WI38 (cell line): ENCODE measurements at regions not wholly inside any gene's neighbourhood (a gene's known extent, or its start where the extent isn't known, plus 50 kb on each side); places are given as distances from the start of the nearest gene placed in this dataset.

ENCODE experiments used
- H3K4me3 ChIP-seq: 2 replicates; pipeline ENCODE4 v1.5.1; 2011; ENCODE audit warnings: low read depth, mild to moderate bottlenecking, control low read depth, low read length
- TF ChIP-seq, protein P1 (sequence below): IDR thresholded peaks from 2 replicates; pipeline ENCODE4 v1.5.1; 2012; ENCODE audit warnings: low read depth, mild to moderate bottlenecking, control low read depth, low read length

DNA sequence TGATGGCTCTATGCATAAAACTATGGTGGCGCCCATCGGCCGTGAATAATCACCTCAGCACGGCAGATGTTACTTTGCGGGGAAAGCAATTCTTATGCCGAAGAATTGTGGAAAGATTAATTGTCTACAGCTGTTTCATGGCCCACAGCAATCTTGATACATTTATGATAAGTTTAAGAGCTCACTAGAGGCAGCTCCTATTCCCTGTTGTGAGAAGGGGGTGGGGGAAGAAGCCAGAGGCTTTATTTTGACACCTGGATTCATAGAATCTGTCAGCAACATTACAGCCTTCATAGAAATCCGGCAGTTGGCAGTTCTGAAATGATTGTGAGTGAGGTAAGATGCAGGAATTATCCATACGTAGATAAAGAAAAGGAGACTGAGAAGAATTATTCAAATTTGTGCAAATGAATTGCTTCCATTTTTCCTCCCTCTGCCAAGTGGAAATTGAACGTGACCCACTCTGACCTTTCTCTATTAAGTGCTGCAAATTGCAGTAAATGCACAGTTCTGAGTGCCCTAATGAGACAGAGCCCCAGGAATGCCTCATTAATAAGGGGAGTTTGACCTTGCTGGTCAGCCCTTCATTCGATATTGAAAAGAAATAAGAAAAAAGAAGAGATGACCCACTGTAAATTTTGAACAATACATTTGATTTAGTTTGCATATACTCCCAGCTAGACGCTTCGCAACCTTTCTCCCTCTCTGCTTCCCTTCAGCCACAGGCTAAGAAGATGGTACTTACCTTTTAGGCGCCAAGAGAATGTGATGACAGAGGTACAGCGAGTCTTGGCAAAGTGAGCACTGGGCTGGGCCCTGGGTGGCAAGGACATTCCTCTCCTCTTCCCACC is 188.8 kb downstream of the GPAT3 start:
- H3K4me3 ChIP-seq = no peak overlapping the region
- TF ChIP-seq, protein P1, sequence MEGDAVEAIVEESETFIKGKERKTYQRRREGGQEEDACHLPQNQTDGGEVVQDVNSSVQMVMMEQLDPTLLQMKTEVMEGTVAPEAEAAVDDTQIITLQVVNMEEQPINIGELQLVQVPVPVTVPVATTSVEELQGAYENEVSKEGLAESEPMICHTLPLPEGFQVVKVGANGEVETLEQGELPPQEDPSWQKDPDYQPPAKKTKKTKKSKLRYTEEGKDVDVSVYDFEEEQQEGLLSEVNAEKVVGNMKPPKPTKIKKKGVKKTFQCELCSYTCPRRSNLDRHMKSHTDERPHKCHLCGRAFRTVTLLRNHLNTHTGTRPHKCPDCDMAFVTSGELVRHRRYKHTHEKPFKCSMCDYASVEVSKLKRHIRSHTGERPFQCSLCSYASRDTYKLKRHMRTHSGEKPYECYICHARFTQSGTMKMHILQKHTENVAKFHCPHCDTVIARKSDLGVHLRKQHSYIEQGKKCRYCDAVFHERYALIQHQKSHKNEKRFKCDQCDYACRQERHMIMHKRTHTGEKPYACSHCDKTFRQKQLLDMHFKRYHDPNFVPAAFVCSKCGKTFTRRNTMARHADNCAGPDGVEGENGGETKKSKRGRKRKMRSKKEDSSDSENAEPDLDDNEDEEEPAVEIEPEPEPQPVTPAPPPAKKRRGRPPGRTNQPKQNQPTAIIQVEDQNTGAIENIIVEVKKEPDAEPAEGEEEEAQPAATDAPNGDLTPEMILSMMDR = no peak

DNA sequence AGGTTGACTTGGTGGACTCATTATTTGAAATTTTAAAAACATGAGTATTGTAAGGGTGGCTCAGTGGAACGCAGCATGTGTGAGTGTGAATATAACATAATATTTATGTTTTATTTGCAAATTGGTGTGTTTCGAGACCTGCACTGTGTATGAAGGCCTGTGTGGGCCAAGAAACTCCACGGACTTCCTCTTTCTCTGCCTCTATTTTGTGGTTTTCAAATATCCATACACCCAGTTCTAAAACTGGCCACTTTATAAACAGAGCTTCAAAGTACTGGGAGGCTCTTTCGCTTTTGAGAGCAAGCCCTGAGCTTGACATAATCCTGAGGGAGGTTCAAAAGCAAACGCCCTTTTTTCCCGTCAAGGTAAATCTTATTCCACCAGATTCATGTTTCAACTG is 187.7 kb downstream of the GPAT3 start:
- no peak overlapping the region for H3K4me3 ChIP-seq

DNA sequence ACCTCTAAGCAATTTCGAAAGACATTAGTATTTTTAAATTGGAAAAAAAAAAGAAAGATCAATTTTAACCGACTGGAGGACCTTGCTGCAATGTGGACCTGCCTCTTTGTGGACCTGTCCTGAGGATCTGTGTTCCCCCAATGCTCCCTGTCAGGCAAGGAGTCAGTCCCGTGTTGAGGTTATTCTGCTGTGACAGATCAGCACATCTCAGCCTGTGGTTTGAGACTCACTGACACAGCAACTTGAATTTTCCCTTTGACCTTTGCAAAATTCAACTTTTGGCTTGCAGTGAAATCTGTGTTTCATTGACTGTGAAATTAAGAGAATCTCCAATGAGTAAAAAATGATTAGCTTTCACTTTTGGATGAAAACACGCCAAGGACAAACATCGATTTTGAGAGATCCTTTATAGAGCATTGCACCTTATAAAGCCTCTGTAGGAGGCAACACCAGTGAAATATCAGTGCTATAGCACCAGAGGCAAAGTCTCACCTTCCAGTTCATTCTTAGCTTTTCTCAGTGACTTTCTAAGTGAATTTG is 186.9 kb downstream of the GPAT3 start:
- TF ChIP-seq, protein P1 = no peak
- no peak overlapping the region for H3K4me3 ChIP-seq

More for the DNA sequence above, 187.7 kb downstream of the GPAT3 start:
- TF ChIP-seq, protein P1 = no peak

DNA sequence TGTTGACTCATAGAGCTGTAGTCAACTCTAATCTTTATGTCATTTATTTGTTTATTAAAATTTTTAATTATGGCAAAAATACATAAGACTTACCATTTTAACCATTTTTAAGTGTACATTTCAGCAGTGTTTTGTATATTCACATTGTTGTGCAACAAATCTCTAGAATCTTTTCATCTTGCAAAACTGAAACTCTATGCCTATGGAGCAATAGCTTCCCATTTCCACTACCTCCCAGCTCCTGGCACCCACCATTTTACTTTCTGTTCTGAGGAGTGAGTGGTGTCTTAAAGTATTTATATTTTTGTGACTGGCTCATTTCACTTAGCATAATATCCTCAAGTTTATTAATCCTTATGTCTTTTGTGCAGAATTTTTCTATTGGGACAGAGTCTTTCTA is 181.0 kb downstream of the GPAT3 start:
- TF ChIP-seq, protein P1 = no peak
- no peak overlapping the region for H3K4me3 ChIP-seq

DNA sequence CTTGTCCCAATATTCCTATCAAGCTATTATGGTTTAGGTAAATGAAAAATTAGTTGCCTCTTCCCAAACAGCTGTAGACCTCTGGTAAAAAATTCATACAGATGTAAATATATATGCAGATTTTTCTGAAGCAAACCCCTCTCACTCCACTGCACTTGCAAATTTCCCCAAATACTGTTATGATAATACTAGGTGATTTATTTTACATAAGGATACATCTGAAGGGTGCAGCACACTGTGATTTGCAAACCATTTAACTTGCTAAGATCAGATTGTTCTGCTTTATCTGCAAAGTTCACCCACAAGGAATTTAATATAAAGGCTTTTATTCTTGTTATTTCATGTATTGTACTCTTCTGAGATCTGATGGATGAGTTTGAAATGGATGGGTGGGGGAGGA is 177.0 kb downstream of the GPAT3 start:
- no peak overlapping the region for H3K4me3 ChIP-seq
- TF ChIP-seq, protein P1 = no peak

DNA sequence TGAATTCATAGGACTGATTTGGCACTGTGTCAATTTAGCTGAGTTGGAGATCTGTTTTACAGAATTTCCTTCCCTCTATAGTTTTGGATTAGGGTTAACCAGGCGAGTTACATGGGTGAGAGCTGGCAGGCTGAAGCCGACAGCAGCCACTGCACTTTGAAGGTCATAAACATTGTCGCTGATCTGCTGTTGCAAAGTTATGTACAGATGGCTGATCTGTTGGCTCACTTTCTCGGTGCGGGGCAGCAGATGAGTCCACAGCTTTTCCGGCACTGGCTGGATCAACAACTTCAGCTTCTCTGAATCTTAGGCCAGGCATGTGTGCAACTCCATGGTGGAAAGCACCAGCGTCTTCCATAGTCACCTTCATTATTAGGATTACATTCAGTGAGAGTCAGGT is 173.7 kb downstream of the GPAT3 start:
- no peak overlapping the region for H3K4me3 ChIP-seq
- TF ChIP-seq, protein P1 = no peak

DNA sequence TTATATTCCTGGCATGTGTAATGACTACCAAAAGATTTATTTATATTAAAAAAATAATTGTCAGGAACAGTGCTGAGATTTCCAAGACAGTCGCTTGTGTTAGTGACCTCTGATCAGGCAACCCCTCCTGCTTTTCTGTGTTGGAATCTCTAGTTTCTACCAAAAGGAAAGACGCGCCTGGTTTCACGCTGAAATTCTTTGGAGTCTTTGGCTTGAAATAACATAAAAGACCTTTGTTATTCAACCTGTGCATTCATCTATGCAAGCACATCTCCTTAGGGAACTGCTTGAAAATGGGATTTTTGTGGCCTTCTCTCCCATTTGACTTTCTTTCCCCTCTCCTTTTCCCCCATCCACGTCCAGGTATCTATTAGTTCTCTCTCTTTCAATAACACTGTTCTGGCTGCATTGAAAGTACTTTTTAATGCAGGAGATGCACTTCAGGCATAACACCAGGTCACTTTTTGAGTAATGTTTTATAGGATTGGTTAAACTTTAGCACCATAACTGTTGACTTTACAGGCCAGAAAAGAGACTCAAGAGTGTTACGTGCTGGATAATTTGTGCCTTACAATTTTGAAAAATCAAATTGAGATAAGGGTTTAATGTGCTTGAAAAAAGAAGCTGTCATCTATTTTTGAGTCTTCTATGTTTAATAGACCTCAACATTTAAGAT is 172.7 kb downstream of the GPAT3 start:
- TF ChIP-seq, protein P1 = no peak

More for the DNA sequence above, 172.7 kb downstream of the GPAT3 start:
- H3K4me3 ChIP-seq = no peak overlapping the region
